HG02763 (cell line): ENCODE measurements at regions not wholly inside any gene's neighbourhood (a gene's known extent, or its start where the extent isn't known, plus 50 kb on each side); places are given as distances from the start of the nearest gene placed in this dataset.
"Not testable (repeated sequence)": the region's sequence is repeated elsewhere in the genome, so short reads cannot be mapped to it uniquely, and the experiment has no call there.

Source experiments
- ATAC-seq: cut with Tn5 transposase; IDR thresholded peaks from one replicate; pipeline ENCODE4 v1.9.1; 2021; ENCODE audit warnings: mild to moderate bottlenecking, moderate library complexity; ENCODE audit not compliant: unreplicated experiment

GRCh38 chr15:93771196-93772030, 459.9 kb upstream of the MCTP2 start:
- no peak for ATAC-seq

- no peak for ATAC-seq
These were observed 460.6 kb upstream of the MCTP2 start for GRCh38 chr15:93770788-93771187.

- no peak for ATAC-seq
These were observed 469.3 kb upstream of the MCTP2 start for GRCh38 chr15:93762036-93762435.

GRCh38 chr15:93759629-93760028, 471.7 kb upstream of the MCTP2 start:
- ATAC-seq = no peak

- ATAC-seq = no peak
These were observed 472.5 kb upstream of the MCTP2 start for GRCh38 chr15:93758824-93759223.

- ATAC-seq = no peak
These were observed 482.7 kb upstream of the MCTP2 start for GRCh38 chr15:93748710-93749109.

- not testable (repeated sequence) for ATAC-seq
These were observed 496.4 kb upstream of the MCTP2 start for GRCh38 chr15:93734976-93735375.

- no peak for ATAC-seq
These were observed 500.6 kb upstream of the MCTP2 start for GRCh38 chr15:93730724-93731123.

- ATAC-seq = no peak
These were observed 509.2 kb upstream of the MCTP2 start for GRCh38 chr15:93722165-93722564.

GRCh38 chr15:93720607-93721006, 510.8 kb upstream of the MCTP2 start:
- no peak for ATAC-seq

- no peak for ATAC-seq
These were observed 511.4 kb upstream of the MCTP2 start for GRCh38 chr15:93719921-93720351.

- no peak for ATAC-seq
These were observed 514.6 kb upstream of the MCTP2 start for GRCh38 chr15:93716615-93717231.

GRCh38 chr15:93709708-93710107, 521.7 kb upstream of the MCTP2 start:
- ATAC-seq = no peak

- no peak for ATAC-seq
These were observed 522.5 kb upstream of the MCTP2 start for GRCh38 chr15:93708724-93709445.

- no peak for ATAC-seq
These were observed 523.6 kb upstream of the MCTP2 start for GRCh38 chr15:93707751-93708150.

GRCh38 chr15:93706495-93707292, 524.7 kb upstream of the MCTP2 start:
- ATAC-seq = no peak

- no peak for ATAC-seq
These were observed 525.5 kb upstream of the MCTP2 start for GRCh38 chr15:93705753-93706455.

- no peak for ATAC-seq
These were observed 528.1 kb upstream of the MCTP2 start for GRCh38 chr15:93703092-93703739.

- no peak for ATAC-seq
These were observed 531.3 kb upstream of the MCTP2 start for GRCh38 chr15:93700051-93700450.

- ATAC-seq = no peak
These were observed 537.3 kb upstream of the MCTP2 start for GRCh38 chr15:93694033-93694432.
